ENCODE measurements at regions not wholly inside any gene's neighbourhood (a gene's known extent, or its start where the extent isn't known, plus 50 kb on each side); places are given as distances from the start of the nearest gene placed in this dataset.
"Not testable (repeated sequence)": the region's sequence is repeated elsewhere in the genome, so short reads cannot be mapped to it uniquely, and the experiment has no call there.

DNA sequence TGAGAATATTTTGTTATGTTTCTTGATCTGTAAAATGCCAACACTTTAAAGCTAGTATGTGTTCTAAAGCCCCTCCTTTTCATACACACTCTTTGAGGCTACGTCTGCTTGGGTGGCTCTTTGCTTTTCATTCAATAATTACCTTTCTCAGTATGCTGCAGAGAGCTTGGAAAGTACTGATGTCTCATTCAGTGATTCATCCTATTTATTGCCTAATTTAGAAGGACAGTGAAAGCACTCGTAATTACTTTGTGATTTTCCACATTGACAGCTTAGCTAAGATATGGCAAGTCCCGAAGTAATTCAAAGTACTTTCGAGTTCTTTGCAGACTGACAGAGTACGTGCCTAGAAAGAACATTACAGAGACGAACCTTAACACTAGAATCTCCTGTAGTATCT is 57.2 kb downstream of the BMP15 start:
- no peak for DNase-seq (ENCODE audit: low read depth)

DNA sequence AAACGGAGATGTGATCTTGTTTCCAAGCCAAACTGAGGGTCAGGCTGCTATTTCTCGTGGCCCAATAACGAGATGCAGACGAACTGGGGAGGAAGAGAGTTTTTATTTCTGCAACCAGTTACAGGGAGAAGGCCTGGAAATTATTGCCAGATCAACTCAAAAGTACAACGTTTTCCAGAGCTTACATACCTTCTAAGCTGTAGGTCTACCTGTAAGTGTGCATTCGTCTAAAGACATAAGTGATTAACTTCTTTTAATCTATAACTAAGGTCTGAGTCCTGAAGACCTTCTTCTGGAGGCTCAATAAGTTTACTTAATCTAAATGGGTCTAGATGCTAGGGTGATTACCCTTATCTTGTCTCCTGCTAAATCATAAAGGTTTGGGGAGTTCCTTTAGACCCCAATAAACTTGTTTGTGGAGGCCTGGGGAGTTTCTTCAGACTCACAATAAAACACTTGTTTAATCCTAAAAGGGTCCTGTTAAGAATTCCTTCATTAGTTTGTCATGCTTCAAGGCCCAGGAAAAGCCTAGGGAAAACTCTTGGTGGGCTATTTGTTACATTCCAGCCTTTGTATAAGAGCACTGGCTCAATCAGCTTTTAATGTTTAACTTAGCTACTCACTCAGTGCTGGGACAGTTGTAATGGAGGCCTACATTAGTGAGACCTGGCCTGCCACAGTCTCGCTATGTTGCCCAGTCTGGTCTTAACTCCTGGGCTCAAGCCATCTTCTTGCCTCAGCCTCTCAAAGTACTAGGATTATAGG is 58.5 kb downstream of the BMP15 start:
- DNase-seq (ENCODE audit: low read depth): not testable (repeated sequence)

DNA sequence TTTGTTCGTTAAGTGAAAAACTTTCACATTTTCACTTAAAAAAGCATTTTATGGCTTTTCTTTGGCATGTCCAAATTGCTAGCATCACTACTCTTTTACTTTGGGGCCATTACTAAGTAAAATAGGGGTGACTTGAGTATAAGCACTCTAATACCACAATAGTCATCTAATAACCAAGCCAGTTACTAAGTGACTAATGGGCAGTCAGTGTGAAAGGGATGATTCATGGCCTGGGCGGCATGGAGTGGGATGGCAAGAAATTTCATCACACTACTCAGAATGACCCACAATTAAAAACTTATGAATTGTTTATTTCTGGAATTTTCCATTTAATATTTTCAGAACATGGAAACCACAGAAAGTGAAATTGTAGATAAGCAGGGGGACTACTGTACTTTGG is 60.9 kb downstream of the BMP15 start:
- DNase-seq (ENCODE audit: low read depth): no peak

DNA sequence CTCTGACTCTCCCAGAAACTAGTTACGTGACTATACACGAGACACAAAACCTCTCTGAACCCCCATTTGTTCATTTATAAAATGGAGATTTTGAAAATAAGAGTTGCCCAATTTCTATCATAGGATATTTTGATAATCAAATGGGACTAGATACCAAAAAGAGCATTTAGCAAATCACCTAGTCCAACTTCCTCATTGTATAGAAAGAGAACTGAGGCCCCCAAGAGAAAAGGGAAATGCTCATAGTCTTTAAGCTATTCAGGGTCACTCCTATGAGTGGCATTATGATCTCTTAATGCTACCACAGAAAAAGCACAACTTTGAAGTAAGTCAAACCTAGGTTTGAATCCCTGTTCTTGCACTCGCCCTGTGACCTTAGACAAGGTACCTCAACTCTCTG is 62.7 kb downstream of the BMP15 start:
- no peak for DNase-seq (ENCODE audit: low read depth)

GRCh38 chrX:50978920-50979682 is 68.6 kb downstream of the BMP15 start:
- no peak for DNase-seq (ENCODE audit: low read depth)

DNA sequence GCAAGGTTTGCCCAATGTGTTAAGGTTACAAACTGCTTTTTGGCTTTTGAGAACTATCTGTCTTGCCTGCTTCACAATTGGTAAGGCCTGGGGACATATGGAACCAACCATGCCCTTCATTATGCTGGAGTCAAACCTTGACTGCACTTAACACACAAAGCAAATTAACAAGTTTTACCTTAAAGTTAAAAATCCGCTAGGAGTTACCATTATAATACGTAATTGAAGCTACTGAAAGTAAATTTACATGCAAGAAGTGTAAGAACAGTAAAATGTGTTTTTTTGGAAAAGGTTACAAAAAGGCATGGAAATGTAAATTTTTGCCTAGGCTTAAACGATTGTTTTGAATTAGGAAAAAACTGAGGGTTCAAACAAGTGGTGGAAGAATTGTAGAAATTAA is 69.7 kb downstream of the BMP15 start:
- DNase-seq (ENCODE audit: low read depth): no peak

DNA sequence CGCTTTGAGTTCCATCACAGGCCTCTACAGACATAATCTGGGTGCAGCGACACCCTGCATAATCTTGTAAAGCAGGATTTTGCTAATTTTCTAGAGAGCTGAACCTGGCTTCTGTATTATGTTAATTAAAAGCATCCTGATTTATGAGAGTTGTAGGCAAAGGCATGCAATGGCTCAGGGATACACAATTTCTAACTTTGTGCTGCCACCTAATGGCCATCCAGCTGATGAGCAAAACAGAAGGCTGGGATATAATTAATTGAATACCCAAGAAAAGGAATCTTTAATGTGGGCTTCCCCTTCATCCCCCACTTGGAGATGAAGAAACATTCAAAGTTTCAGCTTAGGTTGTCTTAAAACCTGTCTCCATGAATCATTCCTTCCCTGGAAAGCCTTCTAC is 78.1 kb downstream of the BMP15 start:
- DNase-seq (ENCODE audit: low read depth): peak; percentile 0

DNA sequence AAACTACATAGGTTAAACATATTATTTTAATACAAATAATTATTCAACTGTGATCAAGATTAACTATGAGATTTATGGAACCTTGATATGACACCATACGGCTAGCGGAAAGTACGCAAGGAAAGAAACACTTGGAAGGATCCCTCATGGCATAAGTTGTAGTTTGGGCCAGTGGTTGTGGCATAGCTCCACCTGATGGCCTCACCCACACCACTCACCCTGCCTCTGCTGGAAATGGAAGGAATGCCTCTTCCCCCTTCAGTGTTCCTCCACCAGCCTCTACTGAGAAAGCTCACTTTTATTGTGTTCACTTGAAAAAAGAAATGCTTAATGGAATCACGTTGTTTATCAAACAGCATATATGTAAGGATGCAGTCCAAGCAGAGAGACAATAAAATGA is 86.4 kb downstream of the BMP15 start:
- no peak for DNase-seq (ENCODE audit: low read depth)

- DNase-seq (ENCODE audit: low read depth): not testable (repeated sequence)
These were observed 89.8 kb downstream of the BMP15 start for GRCh38 chrX:51000384-51000783.

GRCh38 chrX:51001733-51002632 is 91.4 kb downstream of the BMP15 start:
- not testable (repeated sequence) for DNase-seq (ENCODE audit: low read depth)

- no peak for DNase-seq (ENCODE audit: low read depth)
These were observed 95.5 kb downstream of the BMP15 start for GRCh38 chrX:51006064-51006463.

GRCh38 chrX:51024106-51024696 is 113.7 kb downstream of the BMP15 start:
- DNase-seq (ENCODE audit: low read depth): no peak

- DNase-seq (ENCODE audit: low read depth): no peak
These were observed 116.3 kb downstream of the BMP15 start for GRCh38 chrX:51026862-51027261.

DNA sequence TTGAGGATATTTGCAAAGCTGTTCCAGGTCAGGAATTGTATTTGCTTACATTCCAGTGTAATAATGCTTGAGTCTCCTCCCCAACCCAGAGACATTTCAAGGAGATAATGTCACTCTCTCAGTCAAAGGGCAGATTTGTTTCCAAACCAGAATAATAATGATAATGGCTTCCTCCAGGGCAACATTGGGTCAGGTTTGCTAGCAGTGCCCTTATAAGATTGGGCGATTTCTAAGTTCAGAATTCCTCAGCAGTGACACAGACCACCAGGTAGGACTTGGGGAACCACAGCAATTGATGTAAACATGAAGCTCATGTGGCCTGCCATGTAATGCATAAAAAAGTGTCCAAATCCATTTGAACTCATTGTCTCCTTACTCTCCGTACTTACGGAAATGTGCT is 125.2 kb downstream of the BMP15 start:
- no peak for DNase-seq (ENCODE audit: low read depth)

DNA sequence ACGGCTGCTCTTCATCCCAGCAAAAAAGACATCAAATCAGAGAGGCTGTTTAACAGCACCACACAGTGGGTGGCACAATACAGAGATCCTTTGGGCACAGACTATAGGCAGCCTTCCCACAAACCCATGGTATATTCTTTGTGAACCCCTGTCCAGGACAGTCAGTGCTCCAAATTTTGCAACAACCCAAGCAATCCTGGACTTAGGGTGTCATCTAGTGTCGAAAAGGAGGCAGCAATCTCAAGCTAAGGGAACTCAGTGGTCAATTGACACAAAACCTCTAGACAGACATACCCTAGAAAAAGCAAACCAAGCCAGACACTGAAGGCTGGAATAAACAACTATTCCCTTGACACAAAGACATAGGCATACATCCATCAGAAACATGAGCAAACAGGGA is 137.4 kb downstream of the BMP15 start:
- DNase-seq (ENCODE audit: low read depth): no peak

GRCh38 chrX:51053741-51054140 is 143.2 kb downstream of the BMP15 start:
- DNase-seq (ENCODE audit: low read depth): no peak

GRCh38 chrX:51098046-51098445 is 187.5 kb downstream of the BMP15 start:
- DNase-seq (ENCODE audit: low read depth): no peak

DNA sequence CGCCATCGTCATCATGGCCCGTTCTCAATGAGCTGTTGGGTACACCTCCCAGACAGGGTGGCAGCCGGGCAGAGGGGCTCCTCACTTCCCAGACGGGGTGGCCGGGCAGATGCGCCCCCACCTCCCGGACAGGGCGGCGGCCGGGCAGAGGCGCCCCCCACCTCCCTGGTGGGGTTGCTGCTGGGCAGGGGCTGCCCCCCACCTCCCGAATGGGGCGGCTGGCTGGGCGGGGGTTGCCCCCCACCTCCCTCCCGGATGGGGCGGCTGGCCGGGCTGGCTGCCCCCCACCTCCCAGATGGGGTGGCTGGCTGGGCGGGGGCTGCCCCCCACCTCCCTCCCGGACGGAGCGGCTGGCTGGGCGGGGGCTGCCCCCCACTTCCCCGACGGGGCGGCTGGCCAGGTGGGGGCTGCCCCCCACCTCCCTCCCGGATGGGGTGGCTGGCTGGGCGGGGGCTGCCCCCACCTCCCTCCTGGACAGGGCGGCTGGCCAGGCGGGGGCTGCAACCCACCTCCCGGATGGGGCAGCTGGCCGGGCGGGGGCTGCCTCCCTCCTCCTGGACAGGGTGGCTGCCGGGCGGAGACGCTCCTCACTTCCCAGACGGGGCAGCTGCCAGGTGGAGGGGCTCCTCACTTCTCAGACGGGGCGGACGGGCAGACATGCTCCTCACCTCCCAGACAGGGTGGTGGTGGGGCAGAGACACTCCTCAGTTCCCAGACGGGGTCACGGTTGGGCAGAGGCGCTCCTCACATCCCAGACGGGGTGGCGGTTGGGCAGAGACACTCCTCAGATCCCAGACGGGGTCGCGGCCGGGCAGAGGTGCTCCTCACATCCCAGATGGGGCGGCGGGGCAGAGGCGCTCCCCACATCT is 208.8 kb downstream of the BMP15 start:
- DNase-seq (ENCODE audit: low read depth): not testable (repeated sequence)

DNA sequence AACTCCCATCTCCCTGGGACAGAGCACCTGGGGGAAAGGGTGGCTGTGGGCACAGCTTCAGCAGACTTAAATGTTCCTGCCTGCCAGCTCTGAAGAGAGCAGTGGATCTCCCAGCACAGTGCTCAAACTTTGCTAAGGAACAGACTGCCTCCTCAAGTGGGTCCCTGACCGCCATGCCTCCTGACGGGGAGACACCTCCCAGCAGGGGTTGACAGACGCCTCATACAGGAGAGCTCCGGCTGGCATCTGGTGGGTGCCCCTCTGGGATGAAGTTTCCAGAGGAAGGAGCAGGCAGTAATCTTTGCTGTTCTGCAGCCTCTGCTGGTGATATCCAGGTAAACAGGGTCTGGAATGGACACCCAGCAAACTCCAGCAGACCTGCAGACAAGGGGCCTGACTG is 206.9 kb upstream of the NUDT10 start:
- DNase-seq (ENCODE audit: low read depth): not testable (repeated sequence)

DNA sequence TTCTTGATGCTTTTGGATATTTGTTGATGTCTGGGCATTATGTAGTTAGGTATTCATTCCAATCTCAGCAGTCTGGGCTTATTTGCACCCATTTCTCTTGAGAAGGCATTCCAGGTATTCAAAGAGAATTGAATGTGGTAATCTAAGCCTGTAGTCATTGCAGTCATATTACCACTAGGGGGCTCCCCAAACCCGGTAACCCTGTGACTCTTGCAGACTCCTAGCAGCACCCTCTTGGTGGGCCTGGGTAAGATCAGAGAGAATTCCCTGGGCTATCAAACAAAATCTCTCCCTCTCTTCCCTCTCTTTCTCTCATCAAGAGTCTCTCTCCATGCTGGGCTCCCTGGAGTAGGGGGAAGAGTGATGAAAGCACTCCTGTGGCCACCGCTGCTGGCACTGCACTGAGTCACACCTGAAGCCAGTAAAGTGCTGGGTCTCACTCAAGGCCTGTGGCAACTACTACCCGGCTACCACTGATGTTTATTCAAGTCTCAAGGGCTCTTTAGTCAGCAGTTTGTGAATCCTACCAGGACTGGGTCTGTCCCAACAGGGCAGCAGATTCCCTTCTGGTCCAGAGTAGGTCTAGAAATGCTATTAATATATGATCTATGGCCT is 187.7 kb upstream of the NUDT10 start:
- DNase-seq (ENCODE audit: low read depth): peak; percentile 2

GRCh38 chrX:51148848-51149247 is 183.8 kb upstream of the NUDT10 start:
- no peak for DNase-seq (ENCODE audit: low read depth)
